Lower leg skin (tissue), 4 donors: ENCODE measurements at regions not wholly inside any gene's neighbourhood (a gene's known extent, or its start where the extent isn't known, plus 50 kb on each side); places are given as distances from the start of the nearest gene placed in this dataset.
"Not testable (repeated sequence)": the region's sequence is repeated elsewhere in the genome, so short reads cannot be mapped to it uniquely, and the experiment has no call there.

ENCODE experiments used
- DNase-seq, 2 donors: peaks; one replicate each; pipeline ENCODE4 v3.0.0-alpha.2; 2019; ENCODE audit warnings: low spot score in 2 of 2
- H3K4me3 ChIP-seq: fragments of 200-600 bp; sonication (generic); 2 replicates; pipeline ENCODE4 v1.5.1; 2017; ENCODE audit warnings: mild to moderate bottlenecking, low read depth; ENCODE audit not compliant: poor library complexity, severe bottlenecking
- CTCF ChIP-seq, 3 donors: fragments of 450-650 bp; IDR thresholded peaks; one replicate each; pipeline ENCODE4 v1.5.1; 2016; ENCODE audit warnings: antibody characterized with exemption in 3 of 3, mild to moderate bottlenecking in 3 of 3, moderate library complexity in 2 of 3
- POLR2A ChIP-seq, 2 donors: fragments of 450-650 bp; IDR thresholded peaks; one replicate each; pipeline ENCODE4 v1.6.1; 2016 to 2017; ENCODE audit warnings: antibody characterized with exemption in 2 of 2, mild to moderate bottlenecking in 1 of 2, moderate library complexity in 1 of 2
- WGBS, 2 donors: methylation state at CpG; one replicate each; pipeline ENCODE4 v1.1.5; 2018; 5-methylcytosine and 5-hydroxymethylcytosine counted together
- intact Hi-C: fragments of 100-400 bp; cut with DNase I; formaldehyde crosslinking; loops from one replicate; pipeline ENCODE4 v1.15.0; 2023; ENCODE audit warnings: low total_unique reads

DNA sequence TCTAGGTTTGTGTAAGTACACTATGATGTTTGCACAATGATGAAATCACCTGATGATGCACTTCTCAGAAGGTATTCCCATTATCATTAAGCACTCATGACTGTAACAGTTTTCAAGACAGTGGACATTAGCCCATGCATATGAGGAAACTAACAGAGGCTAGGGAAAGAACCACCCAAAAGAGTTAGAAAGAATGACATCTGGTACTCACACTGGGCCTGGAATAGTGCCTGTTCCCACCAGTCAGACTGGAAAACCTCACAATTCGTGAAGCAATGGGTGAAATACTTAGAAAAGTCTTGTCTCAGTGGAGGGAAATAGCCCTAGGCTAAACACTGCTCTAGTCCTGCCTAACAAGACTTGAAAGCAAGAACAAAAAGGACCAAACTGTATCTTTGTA lies 117.4 kb upstream of the GDNF start:
- intact Hi-C loops = no loop called here
- no peak overlapping the region for H3K4me3 ChIP-seq
- WGBS, 2 donors = 68 to 74% methylated on average over 1 of the region's 1 CpG
- no peak for DNase-seq
- TF ChIP-seq POLR2A (IDR thresholded peaks at IDR 0.05) (no peak), CTCF (IDR thresholded peaks at IDR 0.05) (no peak)

DNA sequence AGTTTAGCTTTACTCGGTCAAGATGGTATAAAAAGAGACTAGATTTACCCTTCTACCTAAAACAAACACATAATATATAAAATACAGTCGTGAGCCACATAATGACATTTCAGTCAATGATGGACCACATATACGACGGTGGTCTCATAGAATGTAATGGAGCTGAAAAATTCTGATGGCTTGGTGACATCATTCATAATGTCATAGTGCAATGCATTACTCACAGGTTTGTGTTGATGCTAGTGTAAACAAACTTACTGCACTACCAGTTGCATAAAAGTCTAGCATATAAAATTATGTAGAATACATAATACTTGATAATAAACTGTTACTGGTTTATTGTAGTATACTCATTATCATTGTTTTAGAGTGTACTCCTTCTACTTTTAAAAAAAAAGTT lies 115.9 kb upstream of the GDNF start:
- TF ChIP-seq POLR2A (IDR thresholded peaks at IDR 0.05) (no peak), CTCF (IDR thresholded peaks at IDR 0.05) (no peak)
- no peak overlapping the region for H3K4me3 ChIP-seq
- DNase-seq = no peak
- WGBS, 2 donors = 96% methylated on average over 4 of the region's 4 CpGs
- intact Hi-C loops = no loop called here

GRCh38 chr5:37954561-37954960 lies 114.7 kb upstream of the GDNF start:
- DNase-seq = no peak
- intact Hi-C loops = no loop called here
- H3K4me3 ChIP-seq = no peak overlapping the region
- TF ChIP-seq CTCF (IDR thresholded peaks at IDR 0.05) (no peak), POLR2A (IDR thresholded peaks at IDR 0.05) (no peak)

- no peak for TF ChIP-seq POLR2A (IDR thresholded peaks at IDR 0.05)
- no peak for TF ChIP-seq CTCF (IDR thresholded peaks at IDR 0.05)
- 81 to 88% methylated on average over 31 to 32 of the region's 32 CpGs for WGBS, 2 donors
- intact Hi-C loops = no loop called here
- no peak overlapping the region for H3K4me3 ChIP-seq
- DNase-seq = no peak
Measured at GRCh38 chr5:37951946-37952721, 112.3 kb upstream of the GDNF start.

DNA sequence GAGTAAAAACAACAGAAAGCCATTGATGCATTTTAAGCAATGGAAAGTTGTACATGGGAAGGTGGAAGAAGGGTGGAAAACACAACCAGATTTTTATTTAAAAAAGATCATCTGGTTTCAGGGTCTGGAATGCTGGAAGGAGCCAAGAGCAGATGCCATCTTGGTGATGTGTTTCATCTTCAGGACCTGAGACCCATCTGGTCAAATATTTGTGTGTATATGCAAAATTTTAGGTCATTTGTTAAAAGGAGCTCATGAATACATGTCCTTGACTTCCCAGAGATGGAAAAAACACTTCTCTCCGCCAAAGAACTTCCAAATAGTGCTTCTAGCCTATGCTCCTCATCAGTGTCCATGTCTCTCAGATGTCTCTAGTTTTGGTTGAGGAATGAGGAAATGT lies 110.6 kb upstream of the GDNF start:
- DNase-seq = no peak
- intact Hi-C loops = no loop called here
- H3K4me3 ChIP-seq = no peak overlapping the region
- no peak for TF ChIP-seq POLR2A (IDR thresholded peaks at IDR 0.05)
- no peak for TF ChIP-seq CTCF (IDR thresholded peaks at IDR 0.05)
- 31 to 95% methylated on average over 1 of the region's 1 CpG for WGBS, 2 donors

DNA sequence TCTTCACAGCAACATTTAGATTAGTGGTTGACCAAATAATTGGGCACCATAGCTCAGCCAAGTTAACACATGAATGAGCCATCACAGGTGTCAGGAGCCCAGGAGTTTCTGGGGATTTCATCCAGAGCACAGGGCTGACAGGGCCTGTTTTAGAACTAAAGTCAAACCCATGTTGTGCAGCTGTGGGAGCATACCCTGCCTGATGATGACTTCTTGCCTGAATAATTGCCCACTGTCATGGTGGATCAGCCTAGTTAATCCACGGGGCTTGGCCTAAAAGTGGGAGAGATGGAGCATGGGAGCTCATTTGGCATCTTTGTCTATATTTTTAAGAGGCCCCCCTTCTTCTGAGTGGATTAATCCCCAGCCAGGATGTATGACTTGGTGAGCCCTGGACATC lies 105.6 kb upstream of the GDNF start:
- H3K4me3 ChIP-seq = no peak overlapping the region
- intact Hi-C loops = no loop called here
- no peak for DNase-seq
- TF ChIP-seq POLR2A (IDR thresholded peaks at IDR 0.05) (no peak), CTCF (IDR thresholded peaks at IDR 0.05) (no peak)
- WGBS, 2 donors = 92 to 93% methylated on average over 1 of the region's 1 CpG

DNA sequence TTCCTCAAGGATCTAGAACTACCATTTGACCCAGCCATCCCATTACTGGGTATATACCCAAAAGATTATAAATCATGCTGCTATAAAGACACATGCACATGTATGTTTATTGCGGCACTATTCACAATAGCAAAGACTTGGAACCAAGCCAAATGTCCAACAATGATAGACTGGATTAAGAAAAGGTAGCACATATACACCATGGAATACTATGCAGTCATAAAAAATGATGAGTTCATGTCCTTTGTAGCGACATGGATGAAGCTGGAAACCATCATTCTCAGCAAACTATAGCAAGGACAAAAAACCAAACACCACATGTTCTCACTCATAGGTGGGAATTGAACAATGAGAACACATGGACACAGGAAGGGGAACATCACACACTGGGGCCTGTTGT lies 103.3 kb upstream of the GDNF start:
- 95% methylated on average over 2 of the region's 2 CpGs for WGBS, 2 donors
- H3K4me3 ChIP-seq, intact Hi-C loops, DNase-seq: not testable (repeated sequence)
